ENCODE measurements at regions not wholly inside any gene's neighbourhood (a gene's known extent, or its start where the extent isn't known, plus 50 kb on each side); places are given as distances from the start of the nearest gene placed in this dataset.
"Not testable (repeated sequence)": the region's sequence is repeated elsewhere in the genome, so short reads cannot be mapped to it uniquely, and the experiment has no call there.

GRCh38 chr17:31621566-31621965, 230.1 kb downstream of the RAB11FIP4 start:
- peaks cover 47% of the 10 kb centered on the region for H3K27me3 Mint-ChIP-seq
- H3K4me1 Mint-ChIP-seq: no peaks in the 10 kb centered on the region
- H3K27ac Mint-ChIP-seq (ENCODE audit: low read depth): no peak overlapping the region
- H3K36me3 Mint-ChIP-seq (ENCODE audit: insufficient read depth): no peaks in the 10 kb centered on the region
- DNase-seq (ENCODE audit: low spot score in 2 of 2): no peak
- no peak for ATAC-seq (replicated peaks; ENCODE audit: extremely low read depth, poor library complexity, severe bottlenecking)
- no peak overlapping the region for H3K4me3 Mint-ChIP-seq
- H3K9me3 Mint-ChIP-seq: peaks cover 7% of the 10 kb centered on the region

- not testable (repeated sequence) for H3K4me1 Mint-ChIP-seq; H3K27ac Mint-ChIP-seq (ENCODE audit: low read depth); ATAC-seq (replicated peaks; ENCODE audit: extremely low read depth, poor library complexity, severe bottlenecking); H3K9me3 Mint-ChIP-seq; H3K4me3 Mint-ChIP-seq; H3K36me3 Mint-ChIP-seq (ENCODE audit: insufficient read depth); DNase-seq (ENCODE audit: low spot score in 2 of 2)
- H3K27me3 Mint-ChIP-seq: peaks cover 23% of the 10 kb centered on the region
Observed at GRCh38 chr17:31611053-31611452, 219.6 kb downstream of the RAB11FIP4 start.

GRCh38 chr17:31609996-31610910, 218.8 kb downstream of the RAB11FIP4 start:
- Mint-ChIP-seq H3K4me1 (no peaks in the 10 kb centered on the region), H3K9me3 (no peaks in the 10 kb centered on the region), H3K27ac (ENCODE audit: low read depth) (no peak overlapping the region), H3K4me3 (no peak overlapping the region), H3K36me3 (ENCODE audit: insufficient read depth) (no peaks in the 10 kb centered on the region), H3K27me3 (peaks cover 24% of the 10 kb centered on the region)
- DNase-seq (ENCODE audit: low spot score in 2 of 2) (no peak), ATAC-seq (replicated peaks; ENCODE audit: extremely low read depth, poor library complexity, severe bottlenecking) (no peak)

- H3K27ac Mint-ChIP-seq (ENCODE audit: low read depth): no peak overlapping the region
- no peak for DNase-seq (ENCODE audit: low spot score in 2 of 2)
- H3K4me3 Mint-ChIP-seq: no peak overlapping the region
- H3K27me3 Mint-ChIP-seq: peaks cover 24% of the 10 kb centered on the region
- H3K9me3 Mint-ChIP-seq: no peaks in the 10 kb centered on the region
- no peak for ATAC-seq (replicated peaks; ENCODE audit: extremely low read depth, poor library complexity, severe bottlenecking)
- no peaks in the 10 kb centered on the region for H3K4me1 Mint-ChIP-seq
- no peaks in the 10 kb centered on the region for H3K36me3 Mint-ChIP-seq (ENCODE audit: insufficient read depth)
Observed at GRCh38 chr17:31609331-31609730, 217.9 kb downstream of the RAB11FIP4 start.

- DNase-seq (ENCODE audit: low spot score in 2 of 2) (no peak), ATAC-seq (replicated peaks; ENCODE audit: extremely low read depth, poor library complexity, severe bottlenecking) (no peak)
- Mint-ChIP-seq H3K27me3 (peaks cover 24% of the 10 kb centered on the region), H3K27ac (ENCODE audit: low read depth) (no peak overlapping the region), H3K9me3 (no peaks in the 10 kb centered on the region), H3K4me3 (no peak overlapping the region), H3K36me3 (ENCODE audit: insufficient read depth) (no peaks in the 10 kb centered on the region), H3K4me1 (no peaks in the 10 kb centered on the region)
Observed at GRCh38 chr17:31608659-31609254, 217.3 kb downstream of the RAB11FIP4 start.

- H3K36me3 Mint-ChIP-seq (ENCODE audit: insufficient read depth): no peaks in the 10 kb centered on the region
- no peaks in the 10 kb centered on the region for H3K9me3 Mint-ChIP-seq
- no peak for ATAC-seq (replicated peaks; ENCODE audit: extremely low read depth, poor library complexity, severe bottlenecking)
- peaks cover 32% of the 10 kb centered on the region for H3K27me3 Mint-ChIP-seq
- no peak overlapping the region for H3K27ac Mint-ChIP-seq (ENCODE audit: low read depth)
- DNase-seq (ENCODE audit: low spot score in 2 of 2): no peak
- no peaks in the 10 kb centered on the region for H3K4me1 Mint-ChIP-seq
- no peak overlapping the region for H3K4me3 Mint-ChIP-seq
Observed at GRCh38 chr17:31605761-31606160, 214.3 kb downstream of the RAB11FIP4 start.

- no peaks in the 10 kb centered on the region for H3K4me1 Mint-ChIP-seq
- no peak for ATAC-seq (replicated peaks; ENCODE audit: extremely low read depth, poor library complexity, severe bottlenecking)
- no peaks in the 10 kb centered on the region for H3K9me3 Mint-ChIP-seq
- DNase-seq (ENCODE audit: low spot score in 2 of 2): no peak
- H3K36me3 Mint-ChIP-seq (ENCODE audit: insufficient read depth): no peaks in the 10 kb centered on the region
- no peak overlapping the region for H3K27ac Mint-ChIP-seq (ENCODE audit: low read depth)
- H3K4me3 Mint-ChIP-seq: no peak overlapping the region
- H3K27me3 Mint-ChIP-seq: peaks cover 26% of the 10 kb centered on the region
Observed at GRCh38 chr17:31604936-31605335, 213.5 kb downstream of the RAB11FIP4 start.

- H3K27ac Mint-ChIP-seq (ENCODE audit: low read depth); H3K36me3 Mint-ChIP-seq (ENCODE audit: insufficient read depth); H3K4me1 Mint-ChIP-seq; H3K4me3 Mint-ChIP-seq; ATAC-seq (replicated peaks; ENCODE audit: extremely low read depth, poor library complexity, severe bottlenecking); DNase-seq (ENCODE audit: low spot score in 2 of 2); H3K9me3 Mint-ChIP-seq: not testable (repeated sequence)
- H3K27me3 Mint-ChIP-seq: peaks cover 14% of the 10 kb centered on the region
Observed at GRCh38 chr17:31600144-31600543, 208.7 kb downstream of the RAB11FIP4 start.

GRCh38 chr17:31598921-31599571, 207.6 kb downstream of the RAB11FIP4 start:
- peaks cover 14% of the 10 kb centered on the region for H3K27me3 Mint-ChIP-seq
- ATAC-seq (replicated peaks; ENCODE audit: extremely low read depth, poor library complexity, severe bottlenecking) (no peak), DNase-seq (ENCODE audit: low spot score in 2 of 2) (no peak)
- no peak overlapping the region for H3K4me3 Mint-ChIP-seq
- no peaks in the 10 kb centered on the region for H3K9me3 Mint-ChIP-seq
- no peaks in the 10 kb centered on the region for H3K4me1 Mint-ChIP-seq
- H3K27ac Mint-ChIP-seq (ENCODE audit: low read depth): no peak overlapping the region
- H3K36me3 Mint-ChIP-seq (ENCODE audit: insufficient read depth): no peaks in the 10 kb centered on the region

GRCh38 chr17:31598399-31598782, 206.9 kb downstream of the RAB11FIP4 start:
- no peaks in the 10 kb centered on the region for H3K9me3 Mint-ChIP-seq
- H3K27ac Mint-ChIP-seq (ENCODE audit: low read depth): no peak overlapping the region
- no peaks in the 10 kb centered on the region for H3K36me3 Mint-ChIP-seq (ENCODE audit: insufficient read depth)
- ATAC-seq (replicated peaks; ENCODE audit: extremely low read depth, poor library complexity, severe bottlenecking): no peak
- no peaks in the 10 kb centered on the region for H3K4me1 Mint-ChIP-seq
- H3K27me3 Mint-ChIP-seq: peaks cover 10% of the 10 kb centered on the region
- no peak overlapping the region for H3K4me3 Mint-ChIP-seq
- no peak for DNase-seq (ENCODE audit: low spot score in 2 of 2)

GRCh38 chr17:31597646-31598398, 206.3 kb downstream of the RAB11FIP4 start:
- H3K4me1 Mint-ChIP-seq: no peaks in the 10 kb centered on the region
- no peak for ATAC-seq (replicated peaks; ENCODE audit: extremely low read depth, poor library complexity, severe bottlenecking)
- no peaks in the 10 kb centered on the region for H3K9me3 Mint-ChIP-seq
- no peak overlapping the region for H3K27ac Mint-ChIP-seq (ENCODE audit: low read depth)
- H3K36me3 Mint-ChIP-seq (ENCODE audit: insufficient read depth): no peaks in the 10 kb centered on the region
- peaks cover 4% of the 10 kb centered on the region for H3K27me3 Mint-ChIP-seq
- no peak for DNase-seq (ENCODE audit: low spot score in 2 of 2)
- no peak overlapping the region for H3K4me3 Mint-ChIP-seq
